ENCODE measurements at regions not wholly inside any gene's neighbourhood (a gene's known extent, or its start where the extent isn't known, plus 50 kb on each side); places are given as distances from the start of the nearest gene placed in this dataset.
"Not testable (repeated sequence)": the region's sequence is repeated elsewhere in the genome, so short reads cannot be mapped to it uniquely, and the experiment has no call there.

DNA sequence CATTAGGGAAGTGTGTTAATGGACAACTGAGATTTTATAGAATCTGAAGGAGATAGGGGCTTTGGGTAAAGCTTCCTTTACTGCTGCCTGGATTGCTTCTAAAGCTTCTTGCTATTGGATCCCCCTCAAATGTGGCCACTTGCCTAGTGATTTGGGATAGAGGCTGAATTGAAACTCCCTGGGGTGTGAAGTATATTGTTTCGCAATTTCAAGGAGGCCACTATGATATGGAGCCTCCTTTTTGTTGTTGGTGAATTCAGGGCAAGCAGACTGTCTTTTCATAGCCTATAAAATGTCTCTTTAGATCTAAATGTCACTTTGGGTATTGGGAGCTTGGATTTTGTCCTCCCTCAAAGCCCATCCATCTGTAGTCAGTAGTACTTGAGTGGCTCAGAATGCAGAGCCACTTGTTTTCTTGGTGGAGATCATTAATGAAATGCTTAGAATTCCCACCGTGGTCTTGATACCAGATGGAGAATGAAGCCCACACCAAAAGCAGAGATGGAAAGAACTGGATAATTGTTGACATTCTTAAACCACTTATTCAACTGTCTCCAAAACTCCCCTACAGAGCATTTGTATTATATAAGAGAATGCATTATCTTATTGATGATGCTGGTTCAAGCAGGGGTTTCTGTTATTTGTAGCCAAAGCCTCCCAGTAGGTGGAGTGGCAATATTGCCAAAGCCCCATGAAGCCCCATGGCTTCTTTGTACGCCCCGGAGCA is 144.3 kb upstream of the KCNE2 start:
- no peak for DNase-seq

DNA sequence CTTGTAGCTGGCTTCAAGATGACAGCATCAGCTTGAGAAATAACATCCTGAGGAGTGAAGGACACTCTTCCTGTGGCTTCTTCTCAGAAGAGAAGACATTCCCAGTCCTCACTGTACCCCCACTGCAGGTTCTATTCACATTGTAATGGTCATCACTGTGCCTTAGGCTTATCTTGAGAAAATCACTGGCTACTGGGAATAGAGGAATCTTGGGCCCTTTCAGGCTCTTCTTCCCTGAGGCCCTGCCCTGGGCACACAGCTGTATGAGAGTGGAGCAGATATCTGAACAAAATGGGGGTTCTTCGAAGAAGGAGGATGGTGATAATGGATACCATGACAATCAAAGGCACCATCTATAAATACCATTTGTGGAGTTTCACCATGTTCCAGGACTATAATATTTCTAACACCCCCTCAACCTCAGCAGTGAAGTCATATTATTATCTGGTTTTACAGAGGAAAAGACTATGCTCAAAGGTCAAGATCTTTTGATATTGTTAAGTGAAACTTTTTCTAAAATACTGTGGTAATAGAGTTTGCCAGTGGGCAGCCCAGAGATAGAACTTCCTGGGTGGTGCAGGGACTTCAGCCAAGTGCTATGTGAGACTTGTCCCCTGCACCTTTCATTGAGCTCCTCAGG is 143.1 kb upstream of the KCNE2 start:
- DNase-seq: no peak

DNA sequence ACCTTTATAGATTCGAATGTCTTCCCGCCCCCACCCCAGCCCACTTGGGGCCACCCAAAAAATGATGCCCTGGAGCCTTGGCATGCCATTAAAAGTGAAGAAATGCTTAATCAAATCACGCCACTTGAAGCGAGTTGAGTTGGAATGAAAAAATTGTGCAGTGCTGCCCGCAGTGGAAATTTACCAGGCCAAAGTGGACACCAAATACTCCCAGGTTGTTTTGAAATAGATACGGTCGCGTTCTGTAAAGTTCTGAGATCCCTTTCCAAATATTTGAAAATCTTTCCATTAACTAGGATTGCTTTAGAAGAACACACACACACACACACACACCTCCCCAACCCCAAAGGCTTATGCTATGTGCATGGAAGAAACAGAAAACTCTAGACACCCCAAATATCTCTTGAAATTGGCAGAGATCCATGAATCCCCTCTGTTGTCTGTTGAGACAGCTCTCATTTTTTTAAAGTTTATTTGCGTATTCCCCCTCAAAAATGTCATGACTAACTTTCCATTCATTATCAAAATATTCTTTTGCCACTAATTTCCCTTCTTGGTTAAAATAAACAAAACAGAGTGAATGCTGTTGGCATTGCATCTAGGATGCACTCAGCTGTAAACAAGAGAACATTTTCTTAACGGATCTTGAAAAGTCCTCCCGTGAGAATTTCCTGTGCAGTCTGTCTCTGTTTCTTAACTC is 142.3 kb upstream of the KCNE2 start:
- DNase-seq: no peak

DNA sequence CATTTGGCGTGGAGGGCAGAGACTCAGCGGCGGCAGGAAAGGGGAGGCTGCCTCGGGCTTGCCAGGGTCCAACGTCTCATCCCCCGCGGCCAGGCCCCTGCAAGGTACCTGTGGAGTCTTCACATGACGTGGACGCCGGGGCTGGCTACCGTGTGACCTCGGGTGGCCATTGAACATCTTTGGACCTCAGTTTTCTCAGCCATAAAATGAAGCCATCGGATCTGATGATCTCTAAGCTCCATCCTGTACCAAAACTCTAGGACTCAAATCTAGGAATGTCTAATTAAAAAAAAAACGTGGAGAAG is 141.8 kb upstream of the KCNE2 start:
- DNase-seq: no peak

DNA sequence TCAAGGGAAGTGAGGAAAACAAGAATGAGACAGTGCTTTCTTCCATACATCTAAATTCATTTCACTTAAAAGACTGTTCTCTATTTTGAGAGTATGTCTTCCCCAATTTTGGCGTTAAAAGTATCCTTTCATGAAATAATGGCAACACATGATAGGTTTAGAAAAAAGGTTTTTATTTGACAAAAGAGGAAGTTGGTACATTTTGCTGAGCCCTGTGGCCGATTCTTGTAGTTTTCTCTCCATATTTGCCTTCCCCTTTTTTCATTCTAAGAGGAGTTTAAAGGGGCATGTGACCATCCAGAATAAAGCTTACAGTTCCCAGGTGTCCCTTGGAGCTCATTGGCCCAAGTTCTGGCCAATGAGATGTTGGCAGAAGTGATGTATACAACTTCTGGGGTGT is 140.4 kb upstream of the KCNE2 start:
- DNase-seq: no peak

DNA sequence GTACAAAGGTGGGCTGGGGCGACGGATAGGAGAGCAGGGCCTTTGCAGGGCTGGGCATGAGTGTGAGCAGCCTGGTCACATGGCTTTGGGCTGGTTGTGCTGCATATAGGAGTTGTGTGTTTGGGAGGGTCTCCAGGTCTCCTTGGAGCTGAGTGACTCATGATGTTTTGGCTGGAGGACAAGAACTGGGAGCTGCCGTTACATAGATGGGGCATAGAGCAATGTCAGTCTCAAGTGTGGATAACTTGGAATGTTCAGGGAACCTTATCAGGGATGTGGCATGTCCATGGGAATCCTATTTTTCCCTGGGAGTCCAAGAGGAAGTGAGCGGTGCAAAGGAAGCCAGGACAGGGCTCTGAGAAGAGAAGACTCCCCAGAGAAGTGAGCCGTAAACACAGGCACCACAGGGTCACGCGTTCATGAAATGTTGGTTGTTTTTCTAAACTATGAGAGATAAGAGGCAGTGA is 136.4 kb upstream of the KCNE2 start:
- no peak for DNase-seq

DNA sequence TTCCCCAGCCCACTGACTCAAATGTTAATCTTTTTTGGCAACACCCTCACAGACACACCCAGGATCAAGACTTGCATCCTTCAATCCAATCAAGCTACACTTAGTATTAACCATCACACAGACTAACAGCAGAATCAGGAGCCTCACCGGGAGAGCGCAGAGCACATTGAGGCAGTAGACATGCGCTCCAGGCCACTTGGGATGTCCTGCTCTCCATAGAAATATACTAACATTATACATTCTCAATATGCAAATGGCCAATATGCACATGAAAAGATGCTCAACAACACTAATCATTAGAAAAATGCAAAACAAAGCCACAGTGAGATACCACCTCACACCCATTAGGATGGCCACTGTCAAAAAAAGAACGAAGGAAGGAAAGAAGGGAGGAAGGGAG is 135.0 kb upstream of the KCNE2 start:
- no peak for DNase-seq

DNA sequence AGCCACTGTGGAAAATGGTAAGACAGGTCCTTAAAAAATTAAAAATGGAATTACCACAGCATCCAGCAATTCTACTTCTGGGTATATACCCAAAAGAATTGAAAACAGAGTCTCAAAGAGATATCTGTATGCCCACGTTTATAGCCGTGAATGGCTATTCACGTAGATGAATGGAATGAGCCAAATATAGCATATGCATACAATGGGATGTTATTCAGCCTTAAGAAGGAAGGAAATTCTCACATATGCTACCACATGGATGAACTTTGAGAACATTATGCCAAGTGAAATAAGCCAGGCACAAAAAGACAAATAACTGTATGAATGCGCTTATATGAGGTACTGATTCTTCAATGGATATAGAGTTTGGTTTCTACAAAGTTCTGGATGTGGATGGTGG is 134.5 kb upstream of the KCNE2 start:
- no peak for DNase-seq

DNA sequence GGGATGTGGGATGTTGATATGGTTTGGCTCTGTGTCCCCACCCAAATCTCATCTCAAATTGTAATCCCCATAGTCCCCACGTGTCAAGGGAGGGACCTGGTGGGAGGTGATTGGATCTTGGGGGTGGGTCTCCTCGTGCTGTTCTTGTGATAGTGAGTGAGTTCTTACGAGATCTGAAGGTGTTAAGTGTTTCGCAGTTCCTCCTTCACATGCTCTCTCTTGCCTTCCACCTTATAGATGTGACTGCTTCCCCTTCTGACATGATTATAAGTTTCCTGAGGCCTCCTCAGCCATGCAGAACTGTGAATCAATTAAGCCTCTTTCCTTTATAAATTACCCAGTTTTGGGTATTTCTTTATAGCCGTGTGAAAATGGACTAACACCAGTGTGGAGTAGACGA is 130.1 kb upstream of the KCNE2 start:
- not testable (repeated sequence) for DNase-seq

DNA sequence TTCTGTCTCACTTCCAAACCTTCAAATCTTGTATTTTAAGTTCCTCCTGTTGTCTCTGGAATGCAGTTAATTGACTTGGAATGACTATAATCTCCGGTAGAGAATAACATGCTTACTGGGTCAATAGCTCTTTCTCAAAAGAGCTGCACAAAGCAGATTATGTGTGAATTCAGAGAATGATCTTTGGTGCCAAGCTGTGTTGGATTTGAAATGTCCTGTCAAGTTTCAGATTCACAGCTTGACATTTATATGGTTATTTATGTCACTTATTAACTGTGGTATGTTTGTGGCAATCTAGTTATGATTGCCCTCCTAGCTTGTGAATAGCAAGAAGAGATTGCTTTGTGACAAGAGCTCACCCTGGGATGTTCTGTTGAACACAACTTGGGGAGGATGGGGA is 128.3 kb upstream of the KCNE2 start:
- DNase-seq: no peak

DNA sequence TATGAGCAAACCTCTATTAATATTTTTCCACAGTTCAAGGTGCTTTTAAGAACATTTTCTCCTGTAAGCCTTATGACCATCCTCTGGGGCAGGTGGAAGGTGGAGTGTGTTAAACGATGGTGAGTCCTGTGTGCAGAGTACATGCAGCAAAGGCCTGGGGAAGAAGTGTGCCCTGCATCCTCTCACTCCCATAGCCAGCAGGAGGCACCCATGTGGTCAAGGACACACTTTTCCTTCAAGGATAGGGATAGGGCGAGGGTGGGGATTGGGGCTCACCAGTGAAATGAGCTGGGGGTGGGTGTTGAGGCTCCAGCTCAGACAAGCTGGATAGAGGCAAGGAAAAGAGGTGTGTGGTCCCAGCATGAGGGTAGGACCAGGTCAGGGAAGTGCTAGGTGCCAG is 120.8 kb upstream of the KCNE2 start:
- DNase-seq: no peak

DNA sequence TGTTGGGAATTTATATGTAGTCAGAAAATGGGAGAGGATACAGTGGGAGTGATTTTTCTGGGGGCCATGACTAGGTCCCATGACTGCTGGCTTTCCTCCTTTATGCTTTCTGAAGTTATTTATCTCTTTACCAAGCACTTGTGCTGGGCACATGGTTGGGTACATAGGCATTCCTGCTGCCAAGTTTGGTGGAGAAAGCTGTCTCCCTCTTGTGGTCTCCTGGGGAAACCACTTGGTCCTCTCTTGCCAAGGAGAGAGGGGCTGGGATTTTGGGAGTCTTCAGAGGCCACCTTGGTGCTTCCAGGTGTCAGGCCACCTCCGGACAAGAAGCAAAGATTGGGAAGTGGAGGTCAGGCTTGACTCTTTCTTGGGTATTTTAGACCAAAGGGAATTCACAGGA is 120.2 kb upstream of the KCNE2 start:
- peak; percentile 6 for DNase-seq

DNA sequence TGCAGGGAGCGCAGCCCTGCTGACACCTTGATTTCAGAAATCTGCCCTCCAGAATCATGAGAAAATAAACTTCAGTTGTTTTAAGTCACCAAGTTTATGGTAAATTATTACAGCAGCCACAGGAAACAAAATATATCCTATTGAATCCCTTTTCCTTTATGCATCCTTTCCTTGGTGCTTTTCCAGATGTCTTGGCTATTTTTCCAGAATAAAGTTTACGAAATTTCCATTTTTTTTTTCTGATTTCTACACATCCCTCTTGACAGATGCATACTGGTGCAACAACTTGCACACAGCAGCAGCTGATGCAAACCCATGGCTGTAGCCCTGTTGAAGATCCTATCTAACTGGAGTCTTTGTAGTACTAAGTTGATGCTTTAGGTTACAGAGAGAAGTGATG is 111.1 kb upstream of the KCNE2 start:
- no peak for DNase-seq

DNA sequence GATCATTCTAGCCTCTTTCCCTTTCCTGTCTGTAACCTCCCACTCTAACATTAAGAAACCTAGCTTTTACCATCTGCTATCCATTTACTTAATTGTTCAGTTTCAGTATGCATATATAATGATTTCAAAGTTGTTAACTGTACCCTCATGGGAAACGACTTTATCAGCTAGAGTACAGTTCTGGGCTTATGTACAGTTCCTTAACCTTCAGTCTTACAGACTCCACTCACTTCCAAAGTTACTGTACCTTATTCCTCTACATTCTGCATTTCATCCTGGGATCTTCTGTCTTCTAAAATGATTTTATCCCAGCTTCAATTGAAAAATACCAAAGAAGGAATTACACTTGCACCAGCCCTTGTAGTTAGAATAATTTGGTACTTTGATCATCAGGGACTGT is 108.7 kb upstream of the KCNE2 start:
- DNase-seq: no peak

DNA sequence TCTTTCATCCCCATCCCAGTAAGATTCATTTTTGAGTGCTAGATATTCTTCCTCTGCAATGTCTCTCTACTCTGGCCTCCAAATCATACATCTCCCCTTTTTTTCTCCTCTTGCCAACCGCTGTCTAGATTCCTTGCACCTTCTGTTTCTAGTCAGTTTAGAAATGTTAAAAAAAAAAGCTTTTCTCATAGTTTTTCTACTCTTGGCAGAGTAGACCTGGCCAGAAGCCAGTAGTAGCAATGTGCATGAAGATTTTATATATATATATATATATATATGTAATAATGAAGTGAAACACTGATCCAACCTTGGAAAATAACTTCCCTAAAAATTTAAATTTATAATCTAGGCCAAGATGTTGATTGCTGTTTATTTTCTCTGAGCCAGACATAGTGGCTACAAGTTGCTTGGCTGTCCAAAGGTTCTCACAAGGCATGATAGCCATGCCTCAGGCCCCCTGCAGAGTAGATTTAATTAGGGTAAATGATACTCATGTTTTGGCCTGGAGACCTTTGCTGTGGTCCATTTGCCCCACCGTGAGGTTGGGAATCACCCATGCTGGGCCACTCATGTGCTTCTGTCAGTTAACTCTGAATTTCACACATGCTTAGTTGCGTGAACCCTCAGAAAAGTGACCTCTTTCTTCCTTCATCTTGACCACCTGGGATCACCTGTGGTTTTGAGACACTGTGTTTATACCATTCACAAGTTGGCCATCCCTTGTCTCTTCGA is 103.4 kb upstream of the KCNE2 start:
- DNase-seq: no peak

DNA sequence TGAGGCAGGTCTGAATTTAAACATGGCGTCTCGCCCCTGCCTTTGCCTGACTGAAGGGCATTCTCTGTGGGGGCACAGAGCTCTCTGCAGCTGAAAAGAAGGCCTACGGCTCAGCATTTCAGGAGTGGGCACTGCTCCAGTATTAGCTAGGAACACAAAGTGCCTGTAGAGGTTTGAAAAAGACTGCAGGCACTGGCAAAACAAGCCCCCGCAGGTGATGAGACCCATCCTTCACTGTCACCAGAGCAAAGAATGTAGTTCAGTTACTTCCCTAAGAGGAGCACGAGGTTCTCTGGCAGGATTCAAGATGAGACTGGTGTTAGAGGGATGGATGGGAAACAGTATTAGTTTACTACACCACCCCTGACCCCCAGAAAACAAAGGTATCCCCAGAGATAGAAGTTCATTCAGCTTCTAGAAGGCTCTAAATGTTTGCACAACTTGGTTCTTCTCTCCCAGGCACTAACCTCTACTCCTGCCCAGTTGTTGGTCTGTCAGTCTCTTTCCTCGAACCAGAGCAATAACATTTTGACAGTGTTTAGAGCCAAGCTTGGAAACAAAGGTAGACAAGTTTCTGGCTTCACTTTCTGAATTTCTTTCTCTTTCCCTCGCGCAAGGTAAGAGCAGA is 101.9 kb upstream of the KCNE2 start:
- DNase-seq: no peak

DNA sequence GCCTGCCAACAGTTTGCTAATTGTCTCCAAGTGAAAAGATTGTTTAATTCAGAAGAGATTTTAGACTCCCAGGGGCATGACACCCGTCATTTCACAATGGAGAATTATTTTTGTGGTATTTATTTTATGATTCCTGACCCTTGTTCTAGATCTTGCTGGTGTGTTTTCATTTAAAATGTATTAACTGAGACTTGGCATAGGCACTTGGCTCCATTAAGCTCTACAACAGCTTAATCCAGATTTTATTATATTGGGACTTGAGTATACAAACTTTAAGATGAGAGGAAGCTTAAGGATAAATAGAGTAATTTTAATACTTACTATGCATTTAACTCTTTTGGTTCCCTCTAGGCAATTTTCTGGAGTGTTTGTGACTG is 101.3 kb upstream of the KCNE2 start:
- DNase-seq: no peak

DNA sequence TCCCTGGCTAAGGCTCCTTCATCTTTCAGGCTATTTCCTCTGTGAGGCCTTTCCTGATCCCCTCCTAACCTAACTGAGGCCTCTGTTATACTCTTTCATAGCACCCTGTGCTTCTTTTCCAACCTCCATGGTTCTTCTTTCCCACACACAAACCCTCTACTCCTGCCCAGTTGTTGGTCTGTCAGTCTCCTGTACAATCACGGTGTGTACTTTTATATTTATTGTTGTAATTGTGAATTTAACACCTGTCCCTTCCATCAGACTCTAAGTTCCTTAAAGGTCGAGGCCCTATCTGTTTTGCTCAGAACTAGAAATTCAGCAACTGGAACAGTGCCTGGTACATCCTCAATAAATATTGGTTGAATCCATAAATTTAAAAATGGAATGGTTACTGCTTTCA is 100.2 kb upstream of the KCNE2 start:
- DNase-seq: no peak

DNA sequence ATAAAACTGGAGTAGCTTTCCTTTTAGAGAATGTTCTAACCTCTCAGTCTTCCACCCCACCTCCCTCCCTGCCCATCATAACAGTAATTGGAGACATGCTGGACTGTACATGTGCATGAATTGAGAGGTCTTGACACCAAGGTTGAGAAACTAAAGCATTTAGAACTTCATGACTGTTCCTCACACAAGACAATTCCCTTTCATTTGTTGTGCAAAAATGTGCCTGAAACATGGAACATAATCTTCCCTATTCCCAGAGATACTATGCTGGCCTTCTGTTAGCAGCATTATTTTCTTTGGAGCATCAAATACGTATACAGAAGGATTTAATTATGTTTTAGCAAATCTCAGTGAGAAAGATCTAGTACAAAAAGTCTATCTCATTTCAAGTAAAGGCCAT is 97.5 kb upstream of the KCNE2 start:
- no peak for DNase-seq

DNA sequence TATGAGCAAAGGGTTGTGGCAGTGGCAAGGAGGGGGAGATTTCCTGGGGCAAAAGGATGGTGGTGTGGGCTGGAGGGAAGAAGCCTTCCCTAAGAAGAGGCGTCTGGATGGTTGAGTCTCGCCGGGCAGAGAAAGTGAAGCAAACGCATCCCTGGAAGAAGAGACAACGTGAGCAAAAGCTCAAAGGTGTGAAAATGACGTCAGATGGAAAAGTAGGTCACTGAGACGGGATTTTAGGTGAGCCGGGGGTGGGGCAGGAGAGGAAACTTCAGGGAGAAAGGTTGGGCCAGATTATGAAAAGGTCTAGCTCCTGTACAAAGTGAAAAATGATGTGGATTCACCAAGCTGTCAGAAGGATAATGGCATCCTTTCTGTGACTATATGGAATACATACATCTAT is 95.3 kb upstream of the KCNE2 start:
- no peak for DNase-seq

DNA sequence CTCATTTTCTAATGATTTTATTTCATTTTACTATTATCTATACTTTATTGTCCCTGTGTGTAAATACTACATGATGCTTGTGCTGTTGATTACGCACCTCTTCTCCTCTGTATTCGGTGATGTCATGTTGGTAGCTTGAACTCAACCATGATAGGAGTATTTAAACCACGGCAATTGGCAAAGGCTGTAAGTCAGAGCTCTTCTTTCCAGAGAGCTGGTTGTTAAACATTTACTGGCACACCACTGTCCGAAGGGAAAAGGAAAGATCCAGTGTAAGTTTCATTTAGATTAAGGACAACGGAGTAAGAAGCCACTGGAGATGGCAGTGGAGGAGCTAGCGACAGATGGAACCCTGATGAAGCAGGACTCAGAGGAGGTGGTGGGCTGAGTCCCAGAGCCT is 93.4 kb upstream of the KCNE2 start:
- DNase-seq: no peak

DNA sequence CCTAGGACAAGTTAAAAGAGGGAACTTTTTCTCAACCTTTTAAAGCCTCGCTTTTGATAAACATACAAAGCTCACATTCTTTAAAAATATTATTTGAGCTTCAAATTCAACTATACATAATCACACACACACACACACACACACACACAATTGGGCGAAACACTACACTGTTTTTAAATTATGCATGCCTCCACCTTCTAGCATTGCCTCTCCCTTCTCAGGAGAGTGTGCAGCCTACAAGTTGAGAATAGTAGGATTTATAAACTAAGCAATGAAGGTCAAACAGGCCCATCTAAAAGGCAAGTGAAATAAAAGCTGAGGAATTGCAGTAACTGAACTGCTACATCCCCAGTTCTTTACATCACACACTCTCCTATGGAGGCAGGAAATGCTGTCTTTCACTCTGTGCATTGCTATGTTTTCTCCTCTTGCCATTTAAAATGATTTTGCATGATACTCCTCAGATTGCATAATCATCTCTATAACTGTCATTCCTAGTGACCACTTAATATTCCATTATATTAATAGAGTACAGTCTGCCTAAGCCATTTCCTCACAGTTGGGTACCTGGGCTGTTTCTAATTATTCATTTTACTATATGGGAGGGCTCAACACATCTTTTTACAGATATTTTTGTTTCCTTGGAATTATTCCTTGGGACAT is 92.5 kb upstream of the KCNE2 start:
- no peak for DNase-seq

DNA sequence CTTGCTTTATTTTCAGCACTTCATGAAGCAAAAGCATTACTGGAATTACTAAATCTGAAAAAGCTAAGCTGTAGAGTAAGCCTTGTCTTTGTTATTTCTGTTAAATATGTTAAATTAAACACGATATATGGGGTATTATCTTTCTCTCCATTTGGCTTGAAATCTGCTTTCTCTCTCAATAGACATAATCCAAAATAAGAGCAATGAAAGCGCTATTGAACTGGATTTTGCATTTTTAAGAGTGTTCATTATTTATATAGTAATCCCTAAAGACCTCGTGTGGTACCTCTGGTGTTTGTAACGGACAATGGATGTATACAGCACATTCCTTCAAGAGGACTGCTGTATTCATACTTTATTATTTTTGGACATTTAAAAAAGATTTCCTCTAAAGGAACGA is 91.5 kb upstream of the KCNE2 start:
- DNase-seq: no peak
